ENCODE measurements at regions not wholly inside any gene's neighbourhood (a gene's known extent, or its start where the extent isn't known, plus 50 kb on each side); places are given as distances from the start of the nearest gene placed in this dataset.

GRCh38 chr12:45623940-45624339 lies 105.6 kb upstream of the ARID2 start:
- Histone ChIP-seq H3K4me3 (ENCODE audit: extremely low read depth, insufficient read depth, low read length, poor library complexity, severe bottlenecking) (no peak overlapping the region), H3K27ac (ENCODE audit: low read depth, low read length, severe bottlenecking) (no peak overlapping the region), H3K36me3 (ENCODE audit: control insufficient read depth, insufficient read depth, low read length) (no peaks in the 10 kb centered on the region), H3K9me3 (ENCODE audit: control insufficient read depth, low read length) (no peaks in the 10 kb centered on the region), H3K4me1 (ENCODE audit: control insufficient read depth, insufficient read depth, low read length, poor library complexity, severe bottlenecking) (no peaks in the 10 kb centered on the region)
- WGBS, 2 experiments (ENCODE audit: insufficient coverage in 2 of 2) = 55 to 75% methylated on average over 1 to 2 of the region's 2 CpGs

- H3K27ac ChIP-seq (ENCODE audit: low read depth, low read length, severe bottlenecking) = no peak overlapping the region
- H3K36me3 ChIP-seq (ENCODE audit: control insufficient read depth, insufficient read depth, low read length) = no peaks in the 10 kb centered on the region
- WGBS, 2 experiments (ENCODE audit: insufficient coverage in 2 of 2) = 88 to 100% methylated on average over 2 of the region's 2 CpGs
- no peaks in the 10 kb centered on the region for H3K9me3 ChIP-seq (ENCODE audit: control insufficient read depth, low read length)
- H3K4me1 ChIP-seq (ENCODE audit: control insufficient read depth, insufficient read depth, low read length, poor library complexity, severe bottlenecking) = no peaks in the 10 kb centered on the region
- H3K4me3 ChIP-seq (ENCODE audit: extremely low read depth, insufficient read depth, low read length, poor library complexity, severe bottlenecking) = no peak overlapping the region
Observed at GRCh38 chr12:45626965-45627364, 102.5 kb upstream of the ARID2 start.

- Histone ChIP-seq H3K27ac (ENCODE audit: low read depth, low read length, severe bottlenecking) (no peak overlapping the region), H3K9me3 (ENCODE audit: control insufficient read depth, low read length) (no peaks in the 10 kb centered on the region), H3K4me1 (ENCODE audit: control insufficient read depth, insufficient read depth, low read length, poor library complexity, severe bottlenecking) (no peaks in the 10 kb centered on the region), H3K4me3 (ENCODE audit: extremely low read depth, insufficient read depth, low read length, poor library complexity, severe bottlenecking) (no peak overlapping the region), H3K36me3 (ENCODE audit: control insufficient read depth, insufficient read depth, low read length) (no peaks in the 10 kb centered on the region)
- 76 to 100% methylated on average over 1 to 3 of the region's 6 CpGs for WGBS, 2 experiments (ENCODE audit: insufficient coverage in 2 of 2)
Observed at GRCh38 chr12:45627407-45628069, 102.0 kb upstream of the ARID2 start.

- H3K4me1 ChIP-seq (ENCODE audit: control insufficient read depth, insufficient read depth, low read length, poor library complexity, severe bottlenecking) = no peaks in the 10 kb centered on the region
- H3K4me3 ChIP-seq (ENCODE audit: extremely low read depth, insufficient read depth, low read length, poor library complexity, severe bottlenecking) = no peak overlapping the region
- H3K27ac ChIP-seq (ENCODE audit: low read depth, low read length, severe bottlenecking) = no peak overlapping the region
- H3K9me3 ChIP-seq (ENCODE audit: control insufficient read depth, low read length) = no peaks in the 10 kb centered on the region
- no peaks in the 10 kb centered on the region for H3K36me3 ChIP-seq (ENCODE audit: control insufficient read depth, insufficient read depth, low read length)
Observed at GRCh38 chr12:45629292-45629691, 100.2 kb upstream of the ARID2 start.

GRCh38 chr12:45633733-45634132 lies 95.8 kb upstream of the ARID2 start:
- no peaks in the 10 kb centered on the region for H3K9me3 ChIP-seq (ENCODE audit: control insufficient read depth, low read length)
- H3K4me1 ChIP-seq (ENCODE audit: control insufficient read depth, insufficient read depth, low read length, poor library complexity, severe bottlenecking) = no peaks in the 10 kb centered on the region
- WGBS, 2 experiments (ENCODE audit: insufficient coverage in 2 of 2) = 100% methylated on average over 1 of the region's 1 CpG

GRCh38 chr12:45634273-45634917 lies 95.1 kb upstream of the ARID2 start:
- H3K9me3 ChIP-seq (ENCODE audit: control insufficient read depth, low read length) = no peaks in the 10 kb centered on the region
- no peak overlapping the region for H3K4me3 ChIP-seq (ENCODE audit: extremely low read depth, insufficient read depth, low read length, poor library complexity, severe bottlenecking)
- 69 to 82% methylated on average over 2 to 4 of the region's 6 CpGs for WGBS, 2 experiments (ENCODE audit: insufficient coverage in 2 of 2)
- H3K27ac ChIP-seq (ENCODE audit: low read depth, low read length, severe bottlenecking) = no peak overlapping the region
- no peaks in the 10 kb centered on the region for H3K36me3 ChIP-seq (ENCODE audit: control insufficient read depth, insufficient read depth, low read length)
- no peaks in the 10 kb centered on the region for H3K4me1 ChIP-seq (ENCODE audit: control insufficient read depth, insufficient read depth, low read length, poor library complexity, severe bottlenecking)

More at GRCh38 chr12:45633733-45634132, 95.8 kb upstream of the ARID2 start:
- H3K4me3 ChIP-seq (ENCODE audit: extremely low read depth, insufficient read depth, low read length, poor library complexity, severe bottlenecking) = no peak overlapping the region
- no peak overlapping the region for H3K27ac ChIP-seq (ENCODE audit: low read depth, low read length, severe bottlenecking)
- no peaks in the 10 kb centered on the region for H3K36me3 ChIP-seq (ENCODE audit: control insufficient read depth, insufficient read depth, low read length)

GRCh38 chr12:45637242-45637641 lies 92.3 kb upstream of the ARID2 start:
- no peak overlapping the region for H3K4me3 ChIP-seq (ENCODE audit: extremely low read depth, insufficient read depth, low read length, poor library complexity, severe bottlenecking)
- H3K9me3 ChIP-seq (ENCODE audit: control insufficient read depth, low read length) = no peaks in the 10 kb centered on the region
- no peaks in the 10 kb centered on the region for H3K4me1 ChIP-seq (ENCODE audit: control insufficient read depth, insufficient read depth, low read length, poor library complexity, severe bottlenecking)
- H3K36me3 ChIP-seq (ENCODE audit: control insufficient read depth, insufficient read depth, low read length) = no peaks in the 10 kb centered on the region
- no peak overlapping the region for H3K27ac ChIP-seq (ENCODE audit: low read depth, low read length, severe bottlenecking)
- 100% methylated on average over 1 of the region's 2 CpGs; no CpG with 5 or more reads in 1 of the 2 experiments for WGBS, 2 experiments (ENCODE audit: insufficient coverage in 2 of 2)

GRCh38 chr12:45637706-45638105 lies 91.8 kb upstream of the ARID2 start:
- H3K4me3 ChIP-seq (ENCODE audit: extremely low read depth, insufficient read depth, low read length, poor library complexity, severe bottlenecking) = no peak overlapping the region
- no peak overlapping the region for H3K27ac ChIP-seq (ENCODE audit: low read depth, low read length, severe bottlenecking)
- no peaks in the 10 kb centered on the region for H3K36me3 ChIP-seq (ENCODE audit: control insufficient read depth, insufficient read depth, low read length)
- WGBS, 2 experiments (ENCODE audit: insufficient coverage in 2 of 2) = no CpG with 5 or more reads among the region's 1 CpG
- no peaks in the 10 kb centered on the region for H3K9me3 ChIP-seq (ENCODE audit: control insufficient read depth, low read length)
- no peaks in the 10 kb centered on the region for H3K4me1 ChIP-seq (ENCODE audit: control insufficient read depth, insufficient read depth, low read length, poor library complexity, severe bottlenecking)

GRCh38 chr12:45638386-45638785 lies 91.1 kb upstream of the ARID2 start:
- Histone ChIP-seq H3K9me3 (ENCODE audit: control insufficient read depth, low read length) (no peaks in the 10 kb centered on the region), H3K27ac (ENCODE audit: low read depth, low read length, severe bottlenecking) (no peak overlapping the region), H3K4me1 (ENCODE audit: control insufficient read depth, insufficient read depth, low read length, poor library complexity, severe bottlenecking) (no peaks in the 10 kb centered on the region), H3K4me3 (ENCODE audit: extremely low read depth, insufficient read depth, low read length, poor library complexity, severe bottlenecking) (no peak overlapping the region), H3K36me3 (ENCODE audit: control insufficient read depth, insufficient read depth, low read length) (no peaks in the 10 kb centered on the region)
- WGBS, 2 experiments (ENCODE audit: insufficient coverage in 2 of 2) = 100% methylated on average over 1 of the region's 1 CpG; no CpG with 5 or more reads in 1 of the 2 experiments

GRCh38 chr12:45644541-45644940 lies 85.0 kb upstream of the ARID2 start:
- no peak overlapping the region for H3K27ac ChIP-seq (ENCODE audit: low read depth, low read length, severe bottlenecking)
- H3K36me3 ChIP-seq (ENCODE audit: control insufficient read depth, insufficient read depth, low read length) = no peaks in the 10 kb centered on the region
- H3K4me3 ChIP-seq (ENCODE audit: extremely low read depth, insufficient read depth, low read length, poor library complexity, severe bottlenecking) = no peak overlapping the region
- H3K9me3 ChIP-seq (ENCODE audit: control insufficient read depth, low read length) = no peaks in the 10 kb centered on the region
- 31 to 43% methylated on average over 1 of the region's 1 CpG for WGBS, 2 experiments (ENCODE audit: insufficient coverage in 2 of 2)
- H3K4me1 ChIP-seq (ENCODE audit: control insufficient read depth, insufficient read depth, low read length, poor library complexity, severe bottlenecking) = no peaks in the 10 kb centered on the region

GRCh38 chr12:45646851-45647581 lies 82.5 kb upstream of the ARID2 start:
- Histone ChIP-seq H3K27ac (ENCODE audit: low read depth, low read length, severe bottlenecking) (no peak overlapping the region), H3K9me3 (ENCODE audit: control insufficient read depth, low read length) (no peaks in the 10 kb centered on the region), H3K4me3 (ENCODE audit: extremely low read depth, insufficient read depth, low read length, poor library complexity, severe bottlenecking) (no peak overlapping the region), H3K36me3 (ENCODE audit: control insufficient read depth, insufficient read depth, low read length) (no peaks in the 10 kb centered on the region), H3K4me1 (ENCODE audit: control insufficient read depth, insufficient read depth, low read length, poor library complexity, severe bottlenecking) (no peaks in the 10 kb centered on the region)
- WGBS, 2 experiments (ENCODE audit: insufficient coverage in 2 of 2) = 97% methylated on average over 3 of the region's 4 CpGs; no CpG with 5 or more reads in 1 of the 2 experiments
